HCEC 1CT (cell line): ENCODE measurements at regions not wholly inside any gene's neighbourhood (a gene's known extent, or its start where the extent isn't known, plus 50 kb on each side); places are given as distances from the start of the nearest gene placed in this dataset.
"Not testable (repeated sequence)": the region's sequence is repeated elsewhere in the genome, so short reads cannot be mapped to it uniquely, and the experiment has no call there.

Experiments
- DNase-seq: peaks from one replicate; pipeline ENCODE4 v3.0.0-alpha.2; 2017

DNA sequence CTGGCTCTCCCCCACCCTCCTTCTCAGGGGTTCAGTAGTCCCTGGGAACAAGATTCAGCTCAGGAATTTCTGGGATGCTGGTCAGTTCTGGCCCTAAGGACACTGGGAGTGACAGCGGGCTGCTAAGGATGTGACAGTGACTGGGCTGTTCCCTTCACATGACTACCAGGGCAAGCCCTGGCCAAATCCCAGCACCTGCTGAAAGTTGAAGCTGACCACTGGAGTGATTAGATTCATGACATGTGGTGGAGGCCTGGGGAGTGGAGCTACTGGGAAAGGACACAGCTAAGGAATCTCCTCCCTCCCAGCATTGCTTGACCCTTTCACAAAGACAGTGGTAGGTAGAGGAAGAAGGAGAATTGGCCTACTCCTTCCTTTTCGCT is 204.9 kb downstream of the DAD1 start:
- no peak for DNase-seq

DNA sequence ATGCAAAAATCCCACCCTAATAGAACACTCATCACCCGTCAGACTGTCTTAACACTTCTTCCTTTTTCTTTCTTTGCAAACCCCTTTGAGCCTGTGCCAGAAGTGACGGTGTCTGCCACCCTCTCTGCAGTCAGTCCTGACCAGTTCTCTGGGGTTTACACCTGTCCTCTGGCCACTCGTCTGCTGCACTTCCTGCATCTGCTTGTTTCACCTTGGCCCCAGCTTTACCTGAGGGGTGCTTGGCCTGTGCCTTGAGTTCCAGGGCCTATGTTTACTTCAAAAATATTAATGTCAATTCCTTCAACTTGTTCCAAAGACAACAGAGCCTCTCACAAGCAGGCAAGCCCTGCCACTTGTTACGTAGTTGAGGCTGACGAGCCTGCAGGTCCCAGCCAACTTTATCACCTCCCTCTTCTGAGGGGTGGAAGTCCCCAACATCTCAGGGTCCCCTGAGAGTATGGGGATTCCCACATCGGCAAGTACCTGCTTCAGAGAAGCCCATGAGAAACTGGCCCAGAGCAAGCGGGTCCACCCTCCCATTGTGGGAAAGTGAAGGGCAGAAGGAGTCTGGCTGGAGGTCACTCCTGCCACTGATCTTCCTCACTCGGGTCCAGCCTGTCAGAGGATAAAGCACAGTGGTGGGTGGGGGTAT is 205.4 kb downstream of the DAD1 start:
- no peak for DNase-seq

- DNase-seq: no peak
These were observed 206.1 kb downstream of the DAD1 start for GRCh38 chr14:22382955-22383354.

DNA sequence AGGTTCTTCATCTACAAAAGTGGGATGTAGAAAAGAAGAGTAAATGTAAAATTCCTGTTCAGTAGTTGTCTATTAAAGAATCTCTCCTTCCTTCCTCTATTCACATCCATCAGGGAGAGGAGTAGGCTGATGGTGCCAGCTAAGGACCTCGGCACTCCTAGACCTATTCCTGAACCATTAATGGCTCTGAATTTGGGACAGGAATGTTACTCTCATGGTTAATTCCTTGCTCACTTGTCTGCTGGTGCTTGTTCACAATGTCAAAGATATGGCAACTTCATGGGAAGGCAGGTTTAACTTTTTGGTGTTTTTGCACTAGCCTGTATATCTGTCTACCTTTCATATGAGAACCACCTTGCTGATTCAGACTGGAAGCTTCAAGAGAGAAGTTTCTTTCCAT is 206.6 kb downstream of the DAD1 start:
- DNase-seq: no peak

GRCh38 chr14:22381766-22382165 is 207.3 kb downstream of the DAD1 start:
- DNase-seq: no peak

- DNase-seq: no peak
These were observed 207.6 kb downstream of the DAD1 start for GRCh38 chr14:22381408-22381760.

DNA sequence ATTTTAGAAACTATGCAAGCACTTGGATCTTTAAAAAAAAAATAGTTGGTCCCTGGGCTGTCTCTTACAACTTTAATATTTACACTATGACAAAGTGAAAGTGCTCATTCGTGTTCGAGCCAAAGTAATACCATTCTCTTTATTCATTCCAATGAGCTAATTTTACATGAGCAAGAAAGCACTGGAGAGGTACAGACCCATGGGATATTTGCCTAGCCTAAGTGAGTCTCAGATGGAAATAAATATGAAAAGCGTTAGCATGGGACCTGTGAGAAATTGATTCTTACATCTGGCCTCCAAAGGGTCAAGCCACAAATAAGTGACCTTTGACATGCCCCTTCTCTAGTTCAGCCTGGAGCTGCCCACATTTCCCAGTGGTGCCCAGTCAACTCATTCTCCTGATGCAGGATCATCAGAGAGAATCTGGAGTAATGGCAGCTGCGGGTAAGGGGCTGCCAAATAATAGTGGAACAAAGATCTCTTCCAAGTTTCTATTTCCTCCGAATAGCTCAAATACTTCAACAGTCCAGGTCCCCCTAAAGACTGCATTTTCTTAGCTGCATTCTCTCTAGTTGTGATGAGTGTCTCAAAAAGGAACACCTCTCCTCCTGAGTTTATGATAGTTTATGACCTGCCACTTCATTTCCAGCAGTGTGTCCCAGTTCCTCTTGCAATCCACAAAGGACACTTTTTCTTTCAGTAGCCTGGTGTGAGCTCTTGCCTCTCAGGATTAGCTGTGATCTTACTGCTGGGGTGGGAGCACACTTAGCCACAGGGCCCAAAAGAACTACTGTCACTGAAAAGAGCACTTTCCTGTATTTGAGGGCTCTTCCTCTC is 208.2 kb downstream of the DAD1 start:
- no peak for DNase-seq

DNA sequence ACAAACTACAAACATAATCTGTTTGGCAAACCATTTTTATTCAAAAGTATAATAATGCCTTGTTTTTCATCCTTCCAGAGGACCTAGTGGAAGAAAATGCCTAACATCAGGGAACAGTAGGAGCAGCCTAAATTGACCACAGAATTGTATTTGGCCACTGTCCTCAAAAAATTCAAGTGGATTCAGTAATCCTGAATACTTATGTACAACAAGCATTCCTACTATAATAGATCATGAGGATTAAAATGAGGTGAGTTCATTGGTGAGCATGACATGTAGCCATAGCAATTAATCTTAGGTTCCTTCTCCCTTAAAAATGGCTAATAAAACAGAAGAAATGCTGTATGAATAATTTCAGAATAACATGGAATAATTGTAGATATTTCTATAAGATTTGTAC is 209.3 kb downstream of the DAD1 start:
- peak; percentile 22 for DNase-seq

GRCh38 chr14:22378181-22378580 is 210.8 kb downstream of the DAD1 start:
- DNase-seq: no peak

GRCh38 chr14:22375321-22375930 is 213.6 kb downstream of the DAD1 start:
- peak; percentile 30 for DNase-seq

DNA sequence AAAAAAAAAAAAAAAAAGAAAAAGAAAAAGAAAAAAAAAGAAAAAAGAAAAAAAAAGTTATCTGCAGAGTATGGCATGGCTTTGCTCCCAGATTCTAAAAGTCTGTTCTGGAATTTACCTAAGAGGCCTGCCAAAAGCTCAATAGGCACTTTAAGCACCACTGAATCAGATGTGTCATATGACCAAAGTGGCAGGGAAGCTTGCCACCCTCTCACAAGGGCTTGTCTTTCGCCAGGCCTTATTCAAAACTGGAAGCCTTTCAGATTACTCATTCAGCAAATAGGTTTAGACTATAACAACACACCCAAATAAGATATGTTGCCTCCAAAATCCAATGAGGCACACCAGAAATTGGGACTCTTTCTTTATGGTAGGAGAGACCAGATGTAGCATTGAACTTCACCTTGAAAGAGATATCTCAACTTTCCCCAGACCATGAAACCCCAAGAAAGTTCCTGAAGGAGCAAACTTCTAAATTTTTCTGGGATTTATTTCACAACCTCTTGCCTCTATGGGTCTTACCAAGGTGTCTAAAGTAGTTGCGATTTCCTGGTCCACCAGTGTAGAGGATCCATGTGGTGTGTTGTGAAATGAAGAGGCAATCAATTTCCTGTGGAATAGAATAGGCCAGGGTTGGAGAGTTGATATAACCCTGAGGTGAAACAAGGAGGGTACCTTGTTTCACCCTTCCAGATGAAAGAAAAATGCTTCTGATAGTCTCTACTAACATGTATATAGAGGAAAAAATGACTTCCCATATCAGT is 218.8 kb downstream of the DAD1 start:
- DNase-seq: no peak

GRCh38 chr14:22358726-22359125 is 230.3 kb downstream of the DAD1 start:
- DNase-seq: no peak

- not testable (repeated sequence) for DNase-seq
These were observed 239.7 kb downstream of the DAD1 start for GRCh38 chr14:22349281-22349680.

- no peak for DNase-seq
These were observed 244.4 kb downstream of the DAD1 start for GRCh38 chr14:22344673-22345072.

- not testable (repeated sequence) for DNase-seq
These were observed 244.8 kb downstream of the DAD1 start for GRCh38 chr14:22344209-22344608.

DNA sequence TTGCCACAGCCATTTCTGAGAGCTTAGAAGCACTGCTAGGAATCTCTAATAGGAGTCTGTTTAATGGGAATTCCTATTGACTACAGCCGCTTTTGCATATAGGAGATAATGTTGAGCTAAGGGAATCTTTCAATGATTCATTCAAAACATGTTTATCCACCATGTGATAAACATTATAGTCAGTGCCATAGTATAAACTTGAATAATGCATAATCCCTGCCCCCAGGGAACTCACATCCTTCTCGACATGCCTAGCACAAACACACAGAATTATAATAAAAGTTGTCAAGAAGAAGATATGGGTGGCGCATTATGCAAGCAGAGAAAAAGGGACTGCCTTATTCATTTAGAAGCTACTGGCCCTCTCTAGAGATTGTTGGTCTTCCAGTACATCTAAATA is 248.0 kb downstream of the DAD1 start:
- DNase-seq: no peak

DNA sequence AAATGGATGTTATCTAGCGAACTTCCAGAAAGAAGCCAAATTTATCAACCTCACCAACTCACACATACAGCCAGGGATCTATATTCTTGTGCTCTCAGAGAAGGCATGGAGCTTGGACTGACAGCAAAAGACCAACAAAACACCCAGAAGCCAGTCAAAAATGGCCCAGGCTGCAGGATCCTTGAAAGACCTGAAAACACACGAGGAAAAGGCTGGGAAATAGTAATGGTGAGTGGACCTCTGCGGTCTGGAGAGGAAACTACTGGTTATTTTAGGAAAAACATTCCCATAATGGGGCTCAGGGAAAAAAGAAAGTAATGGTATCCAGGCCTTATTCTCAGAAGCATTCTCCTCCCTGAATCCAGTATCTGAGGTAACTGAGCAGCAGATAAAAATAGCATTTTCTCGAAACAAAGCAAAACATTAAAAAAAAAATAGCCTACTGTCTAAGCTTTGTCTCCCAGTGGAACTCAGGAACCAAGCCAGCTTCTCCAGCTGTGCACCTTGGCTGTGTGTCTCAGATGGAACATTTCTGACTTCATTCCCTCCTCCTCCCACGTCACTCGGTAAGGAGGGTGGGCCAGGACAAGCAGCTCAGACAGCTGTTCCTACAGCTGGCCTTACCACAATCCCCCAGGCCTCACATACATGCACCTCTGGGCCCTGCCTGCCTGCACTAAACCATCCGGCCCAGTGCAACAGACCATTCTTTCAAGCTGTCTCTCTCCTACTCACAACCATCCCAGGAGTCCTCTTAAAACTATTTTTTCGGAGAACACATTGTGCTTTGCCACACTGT is 249.9 kb downstream of the DAD1 start:
- no peak for DNase-seq

GRCh38 chr14:22338381-22338780 is 250.6 kb downstream of the DAD1 start:
- DNase-seq: no peak

- DNase-seq: no peak
These were observed 251.1 kb downstream of the DAD1 start for GRCh38 chr14:22337938-22338337.

GRCh38 chr14:22337521-22337920 is 251.5 kb downstream of the DAD1 start:
- no peak for DNase-seq

DNA sequence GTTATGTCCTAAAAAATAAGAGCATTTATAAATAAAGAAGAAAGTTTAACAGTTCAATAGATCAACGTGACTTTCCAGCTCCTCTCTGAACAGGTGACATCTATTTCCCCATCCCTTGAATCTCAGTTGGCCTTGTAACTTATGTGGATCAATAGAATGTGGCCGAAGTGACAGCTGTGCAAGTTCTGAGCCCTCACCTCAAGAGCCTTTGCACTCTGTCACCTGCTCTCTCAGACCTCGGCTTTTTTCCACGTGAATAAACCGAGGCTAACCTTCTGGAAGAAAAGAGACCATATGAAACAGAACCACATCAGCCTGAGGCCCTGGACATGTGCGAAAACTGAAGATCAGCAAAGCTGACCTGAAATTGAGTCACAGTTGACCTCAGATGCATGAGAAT is 253.0 kb downstream of the DAD1 start:
- no peak for DNase-seq

DNA sequence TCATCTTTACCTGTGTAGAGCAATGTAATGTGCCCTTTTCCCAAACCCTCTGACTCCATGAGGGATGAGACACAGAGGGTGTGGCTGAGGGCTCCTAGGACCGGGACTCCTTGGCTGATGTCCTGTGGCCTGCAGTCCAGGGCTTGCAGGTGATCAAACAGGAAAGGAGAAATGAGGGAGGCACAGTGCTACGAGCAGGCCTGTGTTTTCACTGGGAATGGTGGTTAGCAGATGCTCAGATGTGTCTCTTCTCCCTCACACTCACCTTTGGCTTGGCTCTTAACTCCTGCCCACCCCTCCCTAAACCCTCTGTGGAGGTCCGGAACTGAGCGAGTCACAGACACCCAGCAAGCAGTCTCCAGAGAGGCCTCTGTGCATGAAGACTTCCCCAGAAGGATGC is 254.4 kb downstream of the DAD1 start:
- DNase-seq: no peak

DNA sequence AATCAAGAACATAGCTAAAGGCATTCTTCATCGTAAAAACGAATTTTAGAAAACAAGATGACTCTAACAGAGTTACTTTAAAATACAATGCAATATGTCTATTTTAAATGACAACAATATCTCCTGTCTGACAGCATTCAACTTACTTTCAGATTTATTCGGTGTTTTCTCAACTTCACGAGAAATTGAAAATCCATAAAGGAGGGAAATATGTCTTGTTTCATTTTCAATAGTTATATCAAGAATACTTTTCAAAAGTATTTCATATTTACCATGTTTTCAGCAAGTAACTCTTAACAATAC is 254.8 kb downstream of the DAD1 start:
- DNase-seq: no peak
